NCI-H82 treated with DMSO at 0.1 percent for 48 hours (cell line): ENCODE measurements at regions not wholly inside any gene's neighbourhood (a gene's known extent, or its start where the extent isn't known, plus 50 kb on each side); places are given as distances from the start of the nearest gene placed in this dataset.

Experiments
- DNase-seq: peaks from one replicate; lab custom pipeline; 2025; ENCODE audit not compliant: unreplicated experiment; lab: John Stamatoyannopoulos, UW

GRCh38 chr21:38986806-38987632, 181.3 kb downstream of the ETS2 start:
- DNase-seq: no peak

GRCh38 chr21:38986406-38986805, 180.7 kb downstream of the ETS2 start:
- no peak for DNase-seq

- peak; percentile 82 for DNase-seq
Measured at GRCh38 chr21:38985568-38986378, 180.0 kb downstream of the ETS2 start.

- no peak for DNase-seq
Measured at GRCh38 chr21:38984982-38985567, 179.3 kb downstream of the ETS2 start.

- no peak for DNase-seq
Measured at GRCh38 chr21:38984568-38984967, 178.8 kb downstream of the ETS2 start.

GRCh38 chr21:38983560-38983959, 177.8 kb downstream of the ETS2 start:
- no peak for DNase-seq

- DNase-seq: no peak
Measured at GRCh38 chr21:38982804-38983203, 177.1 kb downstream of the ETS2 start.

GRCh38 chr21:38982096-38982495, 176.4 kb downstream of the ETS2 start:
- no peak for DNase-seq

GRCh38 chr21:38980416-38981313, 174.9 kb downstream of the ETS2 start:
- DNase-seq: no peak

- DNase-seq: no peak
Measured at GRCh38 chr21:38979271-38980121, 173.8 kb downstream of the ETS2 start.

GRCh38 chr21:38976900-38977299, 171.2 kb downstream of the ETS2 start:
- no peak for DNase-seq

- DNase-seq: no peak
Measured at GRCh38 chr21:38973552-38973951, 167.8 kb downstream of the ETS2 start.

GRCh38 chr21:38972078-38972477, 166.3 kb downstream of the ETS2 start:
- DNase-seq: no peak

GRCh38 chr21:38970765-38971164, 165.0 kb downstream of the ETS2 start:
- no peak for DNase-seq

- no peak for DNase-seq
Measured at GRCh38 chr21:38968887-38969543, 163.3 kb downstream of the ETS2 start.

- no peak for DNase-seq
Measured at GRCh38 chr21:38965910-38966504, 160.3 kb downstream of the ETS2 start.

GRCh38 chr21:38965241-38965640, 159.5 kb downstream of the ETS2 start:
- DNase-seq: no peak

- no peak for DNase-seq
Measured at GRCh38 chr21:38963006-38963405, 157.3 kb downstream of the ETS2 start.

- no peak for DNase-seq
Measured at GRCh38 chr21:38960251-38960650, 154.5 kb downstream of the ETS2 start.
